MCF 10A (cell line): ENCODE measurements at regions not wholly inside any gene's neighbourhood (a gene's known extent, or its start where the extent isn't known, plus 50 kb on each side); places are given as distances from the start of the nearest gene placed in this dataset.
A peak's percentile ranks its signal among the peaks of the same experiment; 100 is the strongest.

ENCODE experiments used
- BruUV-seq: library from RNA; stranded (reverse); fragments of 400-500 nt; replicated peaks from 2 replicates; lab custom pipeline; 2021; lab: Mats Ljungman, UMichigan
- CTCF ChIA-PET: fragments of 300-600 bp; sonication (Branson Sonifier 250); formaldehyde crosslinking; extraction: SDS; loops from one replicate; lab custom pipeline; 2021; ENCODE audit warnings: antibody characterized with exemption, inconsistent platforms; lab: Yijun Ruan, JAX
- POLR2A ChIA-PET: fragments of 300-600, 350-650 bp; sonication (Branson Sonifier 250); formaldehyde crosslinking; extraction: SDS; loops from one replicate; lab custom pipeline; 2020; ENCODE audit warnings: antibody characterized with exemption, inconsistent platforms; lab: Yijun Ruan, JAX
- DNase-seq: peaks from one replicate; pipeline ENCODE4 v3.0.0-alpha.2; 2018; ENCODE audit not compliant: unreplicated experiment
- H3K27ac Mint-ChIP-seq: one replicate; pipeline ENCODE4 v1.8.0; 2022; ENCODE audit warnings: mild to moderate bottlenecking, low read depth, mixed read lengths; ENCODE audit not compliant: unreplicated experiment
- H3K27me3 Mint-ChIP-seq: one replicate; pipeline ENCODE4 v1.8.0; 2022; ENCODE audit warnings: mixed read lengths; ENCODE audit not compliant: insufficient read depth, unreplicated experiment
- H3K36me3 Mint-ChIP-seq: one replicate; pipeline ENCODE4 v1.8.0; 2022; ENCODE audit warnings: mild to moderate bottlenecking, moderate library complexity, mixed read lengths; ENCODE audit not compliant: insufficient read depth, unreplicated experiment
- H3K4me1 Mint-ChIP-seq: one replicate; pipeline ENCODE4 v1.8.0; 2022; ENCODE audit warnings: mixed read lengths; ENCODE audit not compliant: insufficient read depth, unreplicated experiment
- H3K4me3 Mint-ChIP-seq: one replicate; pipeline ENCODE4 v1.8.0; 2022; ENCODE audit warnings: mild to moderate bottlenecking, moderate library complexity, mixed read lengths; ENCODE audit not compliant: unreplicated experiment
- H3K9me3 Mint-ChIP-seq: one replicate; pipeline ENCODE4 v1.8.0; 2022; ENCODE audit warnings: mixed read lengths; ENCODE audit not compliant: unreplicated experiment
- CTCF ChIP-seq: fragments of 200-600 bp; IDR thresholded peaks from one replicate; pipeline ENCODE4 v1.8.0; 2022; ENCODE audit warnings: antibody characterized with exemption, mild to moderate bottlenecking; ENCODE audit not compliant: unreplicated experiment
- intact Hi-C: fragments of 100-400 bp; cut with micrococcal nuclease; formaldehyde crosslinking; loops from 2 replicates; pipeline ENCODE4 v1.14.1; 2022

DNA sequence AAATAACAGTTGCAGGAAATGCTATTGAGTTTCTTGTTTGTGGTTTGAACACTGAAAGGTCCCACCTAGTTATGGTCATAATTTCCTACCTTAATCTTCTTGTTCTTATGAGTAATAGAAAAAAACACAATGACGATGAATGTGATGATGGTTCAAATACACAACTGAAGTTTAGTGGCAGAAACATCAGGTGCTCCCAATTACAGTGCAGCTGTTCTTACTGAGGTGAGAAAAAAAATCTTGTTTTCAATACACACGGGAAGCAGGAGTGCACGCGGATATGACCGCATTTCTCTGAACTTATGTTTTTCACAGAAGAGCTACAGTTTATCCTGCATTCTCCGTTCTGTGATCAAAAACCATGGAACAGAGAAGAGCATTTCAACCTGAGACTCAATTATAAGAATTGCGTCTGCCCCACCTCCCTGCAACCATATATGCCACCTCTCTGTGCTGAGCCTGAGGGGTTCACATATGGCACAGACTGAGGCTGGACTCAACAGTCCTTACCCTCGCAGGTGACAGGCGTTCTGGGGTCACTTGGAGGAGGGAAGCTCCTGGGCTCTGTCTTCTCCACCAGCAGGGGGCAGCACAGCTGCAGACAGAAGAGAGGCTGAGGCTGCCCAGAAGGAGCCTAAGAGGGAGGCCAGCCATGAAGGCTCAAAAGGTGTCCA lies 99.7 kb upstream of the IGLL5 start:
- Mint-ChIP-seq H3K4me3 (no peak overlapping the region), H3K36me3 (peaks cover 2% of the 10 kb centered on the region), H3K27ac (no peak overlapping the region), H3K4me1 (no peaks in the 10 kb centered on the region), H3K9me3 (no peaks in the 10 kb centered on the region), H3K27me3 (peaks cover 28% of the 10 kb centered on the region)
- peak; percentile 68 for DNase-seq
- ChIA-PET CTCF (interaction anchor here (0.6 to 2.5 kb wide), 19 partner anchors 11 to 456 kb away, joined by 3 to 15 read pairs (median 4); no protein-coding TSS in a partner anchor), POLR2A (no interaction called here)
- no TSS peak for BruUV-seq
- peak; percentile 79 for TF ChIP-seq CTCF
- intact Hi-C loops, result loop anchor here (1.0 to 5.0 kb wide), 2 partner anchors 89 to 169 kb away; no protein-coding TSS in a partner anchor

GRCh38 chr22:22788460-22789037 lies 99.1 kb upstream of the IGLL5 start:
- no peak for TF ChIP-seq CTCF
- peaks cover 22% of the 10 kb centered on the region for H3K27me3 Mint-ChIP-seq
- no peaks in the 10 kb centered on the region for H3K9me3 Mint-ChIP-seq
- no peak for DNase-seq
- CTCF ChIA-PET, result interaction anchor here (0.6 to 2.5 kb wide), 20 partner anchors 10 to 457 kb away, joined by 3 to 15 read pairs (median 4); no protein-coding TSS in a partner anchor
- H3K27ac Mint-ChIP-seq, result no peak overlapping the region
- POLR2A ChIA-PET, result no interaction called here
- no TSS peak for BruUV-seq
- peaks cover 6% of the 10 kb centered on the region for H3K36me3 Mint-ChIP-seq
- no peaks in the 10 kb centered on the region for H3K4me1 Mint-ChIP-seq
- intact Hi-C loops, result loop anchor here (1.0 to 5.0 kb wide), 2 partner anchors 89 to 169 kb away; no protein-coding TSS in a partner anchor
- H3K4me3 Mint-ChIP-seq, result no peak overlapping the region

GRCh38 chr22:22789233-22789921 lies 98.2 kb upstream of the IGLL5 start:
- Mint-ChIP-seq H3K27ac (no peak overlapping the region), H3K27me3 (peaks cover 14% of the 10 kb centered on the region), H3K4me1 (no peaks in the 10 kb centered on the region), H3K36me3 (peaks cover 6% of the 10 kb centered on the region), H3K4me3 (no peak overlapping the region), H3K9me3 (no peaks in the 10 kb centered on the region)
- TF ChIP-seq CTCF, result no peak
- intact Hi-C loops, result loop anchor here (5.0 kb wide), 1 partner anchor 168 kb away; no protein-coding TSS in a partner anchor
- ChIA-PET CTCF (interaction anchor here (0.6 to 2.4 kb wide), 14 partner anchors 13 to 213 kb away, joined by 3 to 15 read pairs (median 4); no protein-coding TSS in a partner anchor), POLR2A (no interaction called here)
- no TSS peak for BruUV-seq
- DNase-seq, result no peak
